ENCODE measurements at regions not wholly inside any gene's neighbourhood (a gene's known extent, or its start where the extent isn't known, plus 50 kb on each side); places are given as distances from the start of the nearest gene placed in this dataset.
A peak's percentile ranks its signal among the peaks of the same experiment; 100 is the strongest.

DNA sequence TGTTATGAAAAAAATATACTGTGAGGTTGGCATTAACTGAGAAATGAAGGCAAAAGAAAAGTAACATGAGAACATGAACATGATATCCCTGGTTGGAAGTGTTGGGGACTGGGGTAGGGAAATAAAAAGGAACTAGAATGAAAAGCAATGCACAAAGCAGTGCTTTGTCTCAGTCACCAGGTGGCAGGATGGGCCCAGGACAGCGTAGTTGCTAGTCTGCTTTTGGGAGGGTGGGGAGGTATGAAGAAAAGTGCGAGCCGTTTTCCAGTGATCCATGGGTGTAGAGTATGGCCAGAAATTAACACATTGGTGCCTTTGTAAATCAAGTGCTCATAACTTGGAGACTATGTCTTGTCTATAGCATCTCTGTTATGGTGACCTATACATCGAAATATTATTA is 662.5 kb upstream of the SALL1 start:
- ChIA-PET POLR2A (ENCODE audit: unreplicated experiment) (no interaction called here), CTCF (no interaction called here)
- no peaks in the 10 kb centered on the region for H4K20me1 ChIP-seq (ENCODE audit: insufficient read depth, low read length)
- no peak overlapping the region for H4K91ac ChIP-seq (ENCODE audit: insufficient read depth, low read depth, low read length)
- H3K9me3 ChIP-seq (ENCODE audit: control insufficient read depth, insufficient read depth, low read length) = peaks cover 2% of the 10 kb centered on the region; the same call in 1 of the 2 replicates
- 71% methylated on average over 2 of the region's 4 CpGs; no CpG with 5 or more reads in 1 of the 2 experiments for WGBS, 2 experiments (ENCODE audit: extremely low coverage in 2 of 2, insufficient read length in 1 of 2)
- H3K4ac ChIP-seq (ENCODE audit: low read depth, low read length) = no peak overlapping the region
- H3K4me3 ChIP-seq (ENCODE audit: insufficient read depth, low read depth, low read length) = no peak overlapping the region
- no peak overlapping the region for H3K4me2 ChIP-seq (ENCODE audit: low read depth, low read length)
- H3K14ac ChIP-seq (replicated peaks; ENCODE audit: low read depth, low read length) = no peak overlapping the region
- H2BK5ac ChIP-seq (ENCODE audit: low read depth, low read length, poor library complexity, severe bottlenecking) = no peak overlapping the region
- no peak overlapping the region for H3K56ac ChIP-seq (ENCODE audit: extremely low read depth, insufficient read depth, low read length)
- no peak overlapping the region for H3K27ac ChIP-seq (ENCODE audit: insufficient read depth, low read length)
- no peak overlapping the region for H4K5ac ChIP-seq (ENCODE audit: low read depth, low read length)
- no peaks in the 10 kb centered on the region for H3K79me1 ChIP-seq (ENCODE audit: low read depth in 1 of 2, low read length in 2 of 2)
- in situ Hi-C loops (cut with MboI; ENCODE audit: low sequenced_read_pairs) = no loop called here
- DNase-seq = no peak
- no peak overlapping the region for H2BK20ac ChIP-seq (ENCODE audit: low read depth, low read length)
- no peak overlapping the region for H2AFZ ChIP-seq (replicated peaks; ENCODE audit: low read length, poor library complexity)
- no peaks in the 10 kb centered on the region for H3K36me3 ChIP-seq (ENCODE audit: control insufficient read depth, insufficient read depth, low read length)
- TF ChIP-seq, protein P1, sequence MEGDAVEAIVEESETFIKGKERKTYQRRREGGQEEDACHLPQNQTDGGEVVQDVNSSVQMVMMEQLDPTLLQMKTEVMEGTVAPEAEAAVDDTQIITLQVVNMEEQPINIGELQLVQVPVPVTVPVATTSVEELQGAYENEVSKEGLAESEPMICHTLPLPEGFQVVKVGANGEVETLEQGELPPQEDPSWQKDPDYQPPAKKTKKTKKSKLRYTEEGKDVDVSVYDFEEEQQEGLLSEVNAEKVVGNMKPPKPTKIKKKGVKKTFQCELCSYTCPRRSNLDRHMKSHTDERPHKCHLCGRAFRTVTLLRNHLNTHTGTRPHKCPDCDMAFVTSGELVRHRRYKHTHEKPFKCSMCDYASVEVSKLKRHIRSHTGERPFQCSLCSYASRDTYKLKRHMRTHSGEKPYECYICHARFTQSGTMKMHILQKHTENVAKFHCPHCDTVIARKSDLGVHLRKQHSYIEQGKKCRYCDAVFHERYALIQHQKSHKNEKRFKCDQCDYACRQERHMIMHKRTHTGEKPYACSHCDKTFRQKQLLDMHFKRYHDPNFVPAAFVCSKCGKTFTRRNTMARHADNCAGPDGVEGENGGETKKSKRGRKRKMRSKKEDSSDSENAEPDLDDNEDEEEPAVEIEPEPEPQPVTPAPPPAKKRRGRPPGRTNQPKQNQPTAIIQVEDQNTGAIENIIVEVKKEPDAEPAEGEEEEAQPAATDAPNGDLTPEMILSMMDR (conservative IDR thresholded peaks at IDR 0.05; ENCODE audit: low read depth, low read length) = peak; percentile 23; the same call in 1 of the 2 replicates
- TF ChIP-seq MAZ (IDR thresholded peaks at IDR 0.05; ENCODE audit: borderline replicate concordance, low read depth, low read length) (no peak), RAD21 (IDR thresholded peaks at IDR 0.05; ENCODE audit: low read length) (peak; percentile 28; the same call in 1 of the 2 replicates), CEBPB (IDR thresholded peaks at IDR 0.05; ENCODE audit: low read depth, low read length) (no peak), RCOR1 (IDR thresholded peaks at IDR 0.05; ENCODE audit: insufficient replicate concordance, low read length) (no peak)
- H2BK15ac ChIP-seq (ENCODE audit: low read depth, low read length) = no peak overlapping the region
- no TSS peak for BruUV-seq (replicated peaks)
- dilution Hi-C loops (cut with HindIII; ENCODE audit: low sequenced_read_pairs, unreplicated experiment) = no loop called here
- no peak overlapping the region for H4K8ac ChIP-seq (ENCODE audit: low read depth in 2 of 2, low read length in 2 of 2)
- no peak overlapping the region for H2AK9ac ChIP-seq (replicated peaks; ENCODE audit: low read depth, low read length, poor library complexity)
- ATAC-seq (ENCODE audit: low read depth) = no peak
- H3K27me3 ChIP-seq (ENCODE audit: control insufficient read depth, insufficient read depth, low read length) = no peaks in the 10 kb centered on the region
- no peak overlapping the region for H2BK120ac ChIP-seq (ENCODE audit: low read depth, low read length)
- peaks cover 1% of the 10 kb centered on the region; the same call in 1 of the 2 replicates for H3K4me1 ChIP-seq (ENCODE audit: control insufficient read depth, insufficient read depth, low read length)
- no peak overlapping the region for H3K18ac ChIP-seq (ENCODE audit: low read depth, low read length)
- no peak overlapping the region for H2AK5ac ChIP-seq (ENCODE audit: low read depth, low read length)
- H3K23ac ChIP-seq (ENCODE audit: low read depth, low read length) = no peak overlapping the region
- intact Hi-C loops (cut with micrococcal nuclease) = no loop called here
- H3K9me1 ChIP-seq (ENCODE audit: insufficient read depth, low read length) = no peaks in the 10 kb centered on the region
- H3K9ac ChIP-seq (ENCODE audit: low read depth, low read length) = no peak overlapping the region

All from IMR-90 (cell line).